HUES48 (cell line): ENCODE measurements at regions not wholly inside any gene's neighbourhood (a gene's known extent, or its start where the extent isn't known, plus 50 kb on each side); places are given as distances from the start of the nearest gene placed in this dataset.

Experiments used
- H3K27ac ChIP-seq: one replicate; pipeline ENCODE4 v1.7.0; 2013; ENCODE audit warnings: low read depth, low read length, inconsistent platforms
- H3K27me3 ChIP-seq: 2 replicates; pipeline ENCODE4 v1.6.1; 2013; ENCODE audit warnings: mild to moderate bottlenecking, low read length; ENCODE audit not compliant: control insufficient read depth, insufficient read depth
- H3K36me3 ChIP-seq: 2 replicates; pipeline ENCODE4 v1.6.1; 2013; ENCODE audit warnings: low read length; ENCODE audit not compliant: control insufficient read depth, insufficient read depth
- H3K4me1 ChIP-seq: 2 replicates; pipeline ENCODE4 v1.6.1; 2013; ENCODE audit warnings: mild to moderate bottlenecking, low read length; ENCODE audit not compliant: control insufficient read depth, insufficient read depth
- H3K4me3 ChIP-seq: 2 replicates; pipeline ENCODE4 v1.5.1; 2013; ENCODE audit warnings: mild to moderate bottlenecking, low read depth, low read length
- H3K9ac ChIP-seq: 2 replicates; pipeline ENCODE4 v1.6.1; 2013; ENCODE audit warnings: mild to moderate bottlenecking, low read depth, low read length, moderate library complexity
- H3K9me3 ChIP-seq: 2 replicates; pipeline ENCODE4 v1.6.1; 2013; ENCODE audit warnings: low read length; ENCODE audit not compliant: control insufficient read depth, insufficient read depth

DNA sequence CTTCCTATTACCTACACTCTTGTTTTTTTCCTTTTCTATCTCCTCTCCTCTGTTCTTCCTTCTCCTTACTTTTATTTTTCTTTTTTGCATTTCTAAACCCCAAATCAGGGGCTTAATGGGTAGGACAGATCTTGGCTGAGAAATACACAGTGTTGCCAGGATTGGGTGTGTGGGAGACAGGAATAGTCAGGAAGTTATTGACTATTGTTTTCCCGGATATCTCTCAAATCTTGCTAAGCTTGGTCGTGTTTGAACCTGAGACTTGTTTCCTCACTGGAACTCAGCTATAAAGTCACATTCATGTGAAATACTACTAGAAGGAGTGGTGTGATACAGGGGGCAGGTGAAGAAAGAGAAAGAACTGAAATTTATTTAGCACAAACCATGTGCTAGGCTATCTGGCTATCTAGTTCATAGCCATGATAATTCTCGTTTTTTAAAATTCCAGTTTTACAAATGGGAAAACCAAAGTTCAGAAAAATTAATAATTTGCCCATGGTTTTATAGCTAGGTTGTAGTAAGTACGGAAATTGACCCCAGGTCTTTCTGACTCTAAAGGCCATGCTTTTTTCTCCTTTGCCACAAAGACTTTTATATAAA lies 343.2 kb upstream of the UMPS start:
- H3K27me3 ChIP-seq = no peaks in the 10 kb centered on the region
- no peaks in the 10 kb centered on the region for H3K9me3 ChIP-seq
- H3K9ac ChIP-seq = no peak overlapping the region
- no peak overlapping the region for H3K4me3 ChIP-seq
- no peaks in the 10 kb centered on the region for H3K36me3 ChIP-seq
- 0 out of 2 replicates have a peak, but pooled peaks cover 5% of the 10 kb centered on the region for H3K4me1 ChIP-seq
- no peak overlapping the region for H3K27ac ChIP-seq

DNA sequence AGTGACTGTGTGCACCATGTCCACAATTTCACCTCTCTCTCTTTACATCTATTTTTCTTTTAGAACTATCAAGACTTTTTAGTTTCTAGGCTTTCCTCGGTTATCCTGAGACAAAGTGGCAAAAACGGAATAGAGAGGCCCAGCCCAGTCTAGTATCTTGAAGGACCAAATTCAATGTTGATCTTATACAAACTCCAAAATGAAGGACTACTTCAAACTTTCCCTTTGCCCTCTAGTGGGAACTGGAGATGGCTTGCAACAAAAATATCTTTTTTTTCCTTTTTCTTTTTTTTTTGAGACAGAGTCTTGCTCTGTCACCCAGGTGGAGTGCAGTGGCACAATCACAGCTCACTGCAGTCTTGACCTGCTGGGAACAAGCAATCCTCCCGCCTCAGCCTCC lies 338.5 kb upstream of the UMPS start:
- Histone ChIP-seq H3K9me3 (no peaks in the 10 kb centered on the region), H3K9ac (no peak overlapping the region), H3K4me3 (no peak overlapping the region), H3K27me3 (no peaks in the 10 kb centered on the region), H3K27ac (no peak overlapping the region), H3K36me3 (no peaks in the 10 kb centered on the region), H3K4me1 (no peaks in the 10 kb centered on the region)

DNA sequence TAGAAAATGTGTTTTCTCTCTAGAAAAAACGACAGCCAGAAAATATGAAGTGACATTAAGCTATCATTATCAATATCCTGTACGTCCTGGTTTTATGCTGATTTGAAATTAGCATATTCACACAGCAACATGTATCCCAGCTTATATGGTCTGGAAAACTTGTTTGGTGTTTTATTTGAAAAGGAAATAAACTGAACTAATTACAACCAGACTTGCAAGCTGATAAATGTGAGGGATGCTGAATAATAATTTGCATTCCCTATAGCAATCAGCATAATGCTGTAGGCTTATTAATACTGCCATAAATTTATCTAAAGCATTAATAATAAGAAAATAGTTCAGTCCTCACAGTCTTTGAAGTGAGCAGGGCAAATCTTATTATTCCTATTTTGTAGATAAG lies 336.9 kb upstream of the UMPS start:
- no peaks in the 10 kb centered on the region for H3K36me3 ChIP-seq
- no peak overlapping the region for H3K9ac ChIP-seq
- H3K27ac ChIP-seq = no peak overlapping the region
- no peaks in the 10 kb centered on the region for H3K27me3 ChIP-seq
- no peaks in the 10 kb centered on the region for H3K9me3 ChIP-seq
- no peaks in the 10 kb centered on the region for H3K4me1 ChIP-seq
- no peak overlapping the region for H3K4me3 ChIP-seq

DNA sequence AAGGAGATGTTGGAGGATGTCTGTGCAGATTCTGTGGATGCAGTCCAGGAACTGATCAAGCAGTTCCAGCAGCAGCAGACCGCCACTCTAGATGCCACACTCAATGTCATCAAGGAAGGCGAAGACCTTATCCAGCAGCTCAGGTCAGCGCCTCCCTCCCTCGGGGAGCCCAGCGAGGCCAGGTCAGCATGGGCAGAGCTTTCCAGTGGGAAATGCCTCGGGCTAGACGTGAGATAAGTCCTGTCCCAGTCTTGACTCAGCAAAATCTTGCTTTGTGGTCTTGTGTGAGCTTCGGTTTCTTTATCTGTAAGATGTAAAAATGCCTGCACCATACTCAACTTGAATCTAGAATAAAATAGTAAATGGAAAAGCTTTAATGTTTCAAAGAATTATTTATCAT lies 335.1 kb upstream of the UMPS start:
- H3K36me3 ChIP-seq = no peaks in the 10 kb centered on the region
- no peaks in the 10 kb centered on the region for H3K4me1 ChIP-seq
- no peak overlapping the region for H3K9ac ChIP-seq
- H3K4me3 ChIP-seq = no peak overlapping the region
- no peaks in the 10 kb centered on the region for H3K9me3 ChIP-seq
- H3K27me3 ChIP-seq = no peaks in the 10 kb centered on the region
- H3K27ac ChIP-seq = no peak overlapping the region

DNA sequence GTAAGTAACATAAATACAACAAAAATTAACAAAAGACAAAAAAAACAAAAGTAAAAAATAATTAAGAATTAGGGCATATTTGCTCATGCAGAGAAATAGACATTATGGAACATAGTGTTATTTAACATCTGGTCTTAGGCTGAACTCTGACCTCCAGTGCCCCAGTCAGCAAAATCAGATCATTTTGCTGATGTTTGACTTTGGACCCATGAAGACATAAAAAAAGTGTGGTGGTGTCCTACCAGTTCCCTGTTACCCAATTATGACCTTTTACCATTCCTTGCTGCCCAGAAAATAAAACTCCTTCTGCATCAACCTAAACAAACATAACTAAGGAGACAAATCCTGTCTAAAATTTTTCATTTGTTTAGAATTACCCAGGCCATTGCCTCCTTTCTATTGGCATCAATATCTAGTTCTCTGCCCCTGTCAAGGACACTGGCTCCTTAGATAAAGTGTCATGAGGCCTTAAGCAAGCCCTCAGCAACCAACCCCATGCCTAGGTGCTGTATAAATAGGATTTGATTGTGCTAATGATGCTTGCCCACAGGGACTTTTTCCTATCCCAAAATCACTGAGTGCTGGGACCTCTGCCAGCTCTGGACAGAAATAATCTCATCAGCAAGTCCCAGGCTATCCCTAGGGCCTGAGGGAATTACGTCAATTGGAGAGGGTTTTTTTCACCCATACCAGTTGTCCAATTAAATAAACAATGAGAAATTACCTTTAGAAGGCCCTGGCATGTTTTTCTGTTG lies 334.5 kb upstream of the UMPS start:
- no peak overlapping the region for H3K27ac ChIP-seq
- H3K9me3 ChIP-seq = no peaks in the 10 kb centered on the region
- no peaks in the 10 kb centered on the region for H3K4me1 ChIP-seq
- H3K4me3 ChIP-seq = no peak overlapping the region
- H3K27me3 ChIP-seq = no peaks in the 10 kb centered on the region
- H3K9ac ChIP-seq = no peak overlapping the region
- no peaks in the 10 kb centered on the region for H3K36me3 ChIP-seq

DNA sequence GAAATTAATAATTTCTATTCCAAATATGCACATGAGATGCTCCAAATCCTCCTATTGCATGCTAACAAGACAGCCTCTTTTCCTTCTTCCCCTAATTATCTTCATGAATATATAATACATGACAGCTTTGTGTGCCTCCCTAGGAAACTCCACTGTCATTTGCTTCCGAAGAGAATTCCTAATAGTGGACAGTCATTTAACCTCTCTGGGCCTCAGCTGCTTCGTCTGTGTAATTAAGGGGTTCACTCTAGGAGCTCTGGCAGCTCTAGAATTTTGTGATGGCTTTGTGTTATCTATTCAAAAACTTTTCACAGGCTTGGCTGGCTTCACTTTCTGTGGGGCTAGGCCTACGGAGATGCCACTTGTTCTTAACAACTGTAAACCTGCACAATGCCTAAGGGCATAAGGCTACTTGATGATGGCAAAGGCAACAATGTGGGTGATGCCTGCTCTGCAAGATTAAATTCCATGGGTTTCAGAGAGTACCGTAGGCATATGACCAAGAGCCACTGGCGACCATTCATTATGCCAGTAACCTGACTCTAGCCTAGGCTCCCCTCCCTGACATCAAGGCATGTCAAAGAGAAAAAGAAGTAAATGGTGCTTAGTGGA lies 333.8 kb upstream of the UMPS start:
- no peaks in the 10 kb centered on the region for H3K27me3 ChIP-seq
- no peaks in the 10 kb centered on the region for H3K9me3 ChIP-seq
- no peak overlapping the region for H3K27ac ChIP-seq
- no peaks in the 10 kb centered on the region for H3K36me3 ChIP-seq
- no peaks in the 10 kb centered on the region for H3K4me1 ChIP-seq
- H3K4me3 ChIP-seq = no peak overlapping the region
- no peak overlapping the region for H3K9ac ChIP-seq

DNA sequence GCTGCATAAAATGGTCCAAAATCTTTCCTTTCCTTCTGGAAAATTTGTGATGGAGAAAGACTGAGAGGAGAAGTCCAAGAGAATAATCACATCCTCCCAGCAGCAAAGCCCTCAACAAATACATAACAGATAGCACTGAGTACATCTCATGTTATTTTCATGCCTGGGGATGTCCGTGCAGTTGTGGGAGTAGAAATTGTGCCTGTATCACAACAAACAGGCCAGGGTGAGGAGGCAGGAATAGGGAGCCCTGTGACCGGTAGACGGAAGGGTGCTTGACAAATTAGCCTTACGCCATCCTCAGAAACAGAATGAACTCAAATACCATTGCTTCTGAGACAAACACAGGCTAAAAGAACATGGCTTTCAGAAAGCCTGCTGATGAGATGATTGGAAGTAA lies 333.2 kb upstream of the UMPS start:
- Histone ChIP-seq H3K4me1 (no peaks in the 10 kb centered on the region), H3K9ac (no peak overlapping the region), H3K4me3 (no peak overlapping the region), H3K27ac (no peak overlapping the region), H3K27me3 (no peaks in the 10 kb centered on the region), H3K9me3 (no peaks in the 10 kb centered on the region), H3K36me3 (no peaks in the 10 kb centered on the region)

DNA sequence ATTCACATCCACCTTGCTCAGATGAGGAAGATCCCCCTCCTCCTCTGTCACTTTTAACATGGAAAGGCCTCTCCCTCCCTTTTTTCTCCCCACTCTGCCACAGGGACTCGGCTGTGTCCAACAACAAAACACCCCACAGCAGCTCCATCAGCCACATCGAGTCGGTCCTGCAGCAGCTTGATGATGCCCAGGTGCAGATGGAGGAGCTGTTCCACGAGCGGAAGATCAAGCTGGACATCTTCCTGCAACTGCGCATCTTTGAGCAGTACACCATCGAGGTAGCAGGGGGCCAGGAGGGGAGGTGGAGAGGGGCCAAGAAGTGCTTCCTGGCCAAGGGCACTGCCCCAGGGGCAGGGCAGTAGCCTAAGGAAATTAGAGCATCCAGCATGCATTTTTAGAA lies 331.7 kb upstream of the UMPS start:
- H3K4me1 ChIP-seq = no peaks in the 10 kb centered on the region
- no peaks in the 10 kb centered on the region for H3K27me3 ChIP-seq
- H3K36me3 ChIP-seq = no peaks in the 10 kb centered on the region
- no peaks in the 10 kb centered on the region for H3K9me3 ChIP-seq
- no peak overlapping the region for H3K4me3 ChIP-seq
- H3K27ac ChIP-seq = no peak overlapping the region
- no peak overlapping the region for H3K9ac ChIP-seq

DNA sequence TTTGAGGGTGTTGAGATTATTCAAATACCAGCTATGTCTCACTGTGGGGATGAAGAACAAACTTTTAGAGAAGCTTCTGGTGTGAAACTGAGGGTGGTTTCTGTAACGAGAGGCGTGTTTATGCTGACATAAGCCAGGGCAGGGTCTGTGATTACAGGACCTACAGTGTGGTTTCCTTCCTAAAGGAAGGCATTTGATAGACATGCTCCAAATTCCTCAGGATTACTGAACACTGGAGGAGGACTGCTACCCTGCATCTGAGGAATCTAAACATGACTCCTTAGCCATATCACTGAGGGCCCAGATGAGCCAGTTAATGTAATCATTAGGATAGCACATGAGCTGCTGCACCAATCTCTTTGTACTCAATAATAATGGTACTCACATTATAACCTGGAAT lies 328.4 kb upstream of the UMPS start:
- Histone ChIP-seq H3K36me3 (no peaks in the 10 kb centered on the region), H3K9ac (no peak overlapping the region), H3K4me3 (no peak overlapping the region), H3K9me3 (no peaks in the 10 kb centered on the region), H3K27ac (no peak overlapping the region), H3K27me3 (no peaks in the 10 kb centered on the region), H3K4me1 (no peaks in the 10 kb centered on the region)

DNA sequence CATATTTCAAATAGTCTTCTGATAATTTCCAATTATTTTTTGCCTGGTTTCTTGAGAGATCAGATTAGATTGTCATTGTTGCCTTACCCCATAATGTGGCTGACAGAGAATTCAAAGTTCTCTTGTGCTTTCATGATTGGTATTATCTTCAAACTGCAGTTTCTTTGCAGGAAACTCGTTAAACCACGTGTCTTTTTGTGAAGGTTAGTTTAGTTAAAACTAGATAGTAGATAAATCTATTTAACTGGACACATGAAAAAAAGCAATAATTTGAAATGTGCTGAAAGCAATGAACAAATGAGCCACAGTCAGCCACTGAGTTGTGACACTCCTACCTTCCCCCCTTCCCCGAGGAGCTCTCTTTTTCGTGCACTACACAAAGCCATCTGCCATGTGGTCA lies 327.5 kb upstream of the UMPS start:
- no peak overlapping the region for H3K9ac ChIP-seq
- no peaks in the 10 kb centered on the region for H3K27me3 ChIP-seq
- no peaks in the 10 kb centered on the region for H3K4me1 ChIP-seq
- H3K4me3 ChIP-seq = no peak overlapping the region
- no peak overlapping the region for H3K27ac ChIP-seq
- H3K36me3 ChIP-seq = no peaks in the 10 kb centered on the region
- H3K9me3 ChIP-seq = no peaks in the 10 kb centered on the region

DNA sequence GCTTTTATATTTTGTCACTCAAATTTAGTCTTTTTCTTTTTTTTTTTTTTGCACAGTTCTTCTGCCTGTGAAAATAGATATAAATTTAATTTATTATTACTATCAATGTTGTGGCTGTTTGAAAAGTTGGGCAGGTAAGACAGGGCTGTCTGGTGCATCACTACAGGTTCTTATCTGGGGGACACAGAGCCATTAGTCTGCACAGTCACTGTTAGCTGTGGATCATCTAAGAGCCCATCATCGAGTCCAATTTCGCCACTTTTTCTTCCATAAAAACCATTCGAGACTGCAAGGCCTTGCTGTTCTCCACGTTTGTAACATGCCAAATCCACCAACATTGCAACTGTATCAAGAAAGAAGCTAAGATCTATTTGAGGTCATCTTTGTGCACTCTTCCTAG lies 325.6 kb upstream of the UMPS start:
- Histone ChIP-seq H3K4me1 (no peaks in the 10 kb centered on the region), H3K36me3 (no peaks in the 10 kb centered on the region), H3K27me3 (no peaks in the 10 kb centered on the region), H3K27ac (no peak overlapping the region), H3K9ac (no peak overlapping the region), H3K4me3 (no peak overlapping the region), H3K9me3 (no peaks in the 10 kb centered on the region)
